Thymus (tissue), 11 donors: ENCODE measurements at regions not wholly inside any gene's neighbourhood (a gene's known extent, or its start where the extent isn't known, plus 50 kb on each side); places are given as distances from the start of the nearest gene placed in this dataset.

Source experiments
- DNase-seq, 9 donors: peaks; one replicate each; pipeline ENCODE4 v3.0.0-alpha.2; 2013; ENCODE audit warnings: low spot score in 9 of 9, low read depth in 6 of 9, missing footprints in 1 of 9
- H3K27ac ChIP-seq, 2 donors: one replicate each; pipeline ENCODE4 v1.5.1; 2013; ENCODE audit warnings: control low read depth in 1 of 2, low read depth in 1 of 2, low read length in 1 of 2, mild to moderate bottlenecking in 1 of 2, moderate library complexity in 1 of 2
- H3K27me3 ChIP-seq, 2 donors: one replicate each; pipeline ENCODE4 v1.5.1; 2013; ENCODE audit warnings: low read length in 1 of 2; ENCODE audit not compliant: control insufficient read depth in 2 of 2, insufficient read depth in 1 of 2
- H3K36me3 ChIP-seq, 2 donors: one replicate each; pipeline ENCODE4 v1.5.1; 2013; ENCODE audit warnings: low read length in 1 of 2, mild to moderate bottlenecking in 1 of 2, moderate library complexity in 1 of 2; ENCODE audit not compliant: control insufficient read depth in 2 of 2, insufficient read depth in 2 of 2
- H3K4me1 ChIP-seq, 2 donors: one replicate each; pipeline ENCODE4 v1.5.1; 2013; ENCODE audit warnings: low read length in 2 of 2; ENCODE audit not compliant: control insufficient read depth in 2 of 2, insufficient read depth in 2 of 2
- H3K4me3 ChIP-seq, 2 donors: one replicate each; pipeline ENCODE4 v1.5.1; 2013; ENCODE audit warnings: low read length in 2 of 2, control low read depth in 1 of 2, mild to moderate bottlenecking in 1 of 2
- H3K9me3 ChIP-seq, 2 donors: one replicate each; pipeline ENCODE4 v1.5.1; 2013; ENCODE audit warnings: low read length in 1 of 2, mild to moderate bottlenecking in 1 of 2; ENCODE audit not compliant: control insufficient read depth in 2 of 2, insufficient read depth in 1 of 2
- WGBS: extraction: QIAGEN DNeasy Blood & Tissue Kit; methylation state at CpG from one replicate; pipeline ENCODE4 v1.1.7; 2013; 5-methylcytosine and 5-hydroxymethylcytosine counted together
- donor health status: healthy.

GRCh38 chr16:82533189-82533588 is 93.6 kb upstream of the CDH13 start:
- H3K4me3 ChIP-seq = no peak overlapping the region
- DNase-seq = no peak
- 76% methylated on average over 4 of the region's 4 CpGs for WGBS
- H3K27ac ChIP-seq = no peak overlapping the region
- no peaks in the 10 kb centered on the region for H3K27me3 ChIP-seq
- H3K4me1 ChIP-seq = no peaks in the 10 kb centered on the region
- H3K36me3 ChIP-seq = no peaks in the 10 kb centered on the region
- H3K9me3 ChIP-seq = no peaks in the 10 kb centered on the region

GRCh38 chr16:82530883-82531282 is 95.9 kb upstream of the CDH13 start:
- Histone ChIP-seq H3K27me3 (no peaks in the 10 kb centered on the region), H3K9me3 (no peaks in the 10 kb centered on the region), H3K27ac (no peak overlapping the region), H3K4me1 (no peaks in the 10 kb centered on the region), H3K4me3 (no peak overlapping the region), H3K36me3 (no peaks in the 10 kb centered on the region)
- 85% methylated on average over 2 of the region's 2 CpGs for WGBS
- no peak for DNase-seq

- H3K9me3 ChIP-seq = no peaks in the 10 kb centered on the region
- no peak for DNase-seq
- 94% methylated on average over 7 of the region's 7 CpGs for WGBS
- no peak overlapping the region for H3K4me3 ChIP-seq
- no peaks in the 10 kb centered on the region for H3K36me3 ChIP-seq
- no peak overlapping the region for H3K27ac ChIP-seq
- no peaks in the 10 kb centered on the region for H3K4me1 ChIP-seq
- H3K27me3 ChIP-seq = no peaks in the 10 kb centered on the region
These were observed 99.7 kb upstream of the CDH13 start for GRCh38 chr16:82527101-82527500.

- Histone ChIP-seq H3K27me3 (no peaks in the 10 kb centered on the region), H3K27ac (no peak overlapping the region), H3K36me3 (no peaks in the 10 kb centered on the region), H3K9me3 (no peaks in the 10 kb centered on the region), H3K4me1 (no peaks in the 10 kb centered on the region), H3K4me3 (no peak overlapping the region)
- DNase-seq = no peak
- 79% methylated on average over 1 of the region's 1 CpG for WGBS
These were observed 101.8 kb upstream of the CDH13 start for GRCh38 chr16:82524976-82525375.

- DNase-seq = no peak
- Histone ChIP-seq H3K27ac (no peak overlapping the region), H3K4me1 (no peaks in the 10 kb centered on the region), H3K36me3 (no peaks in the 10 kb centered on the region), H3K27me3 (no peaks in the 10 kb centered on the region), H3K4me3 (no peak overlapping the region), H3K9me3 (no peaks in the 10 kb centered on the region)
- WGBS = 54% methylated on average over 1 of the region's 1 CpG
These were observed 103.0 kb upstream of the CDH13 start for GRCh38 chr16:82523815-82524214.

- Histone ChIP-seq H3K27me3 (no peaks in the 10 kb centered on the region), H3K27ac (no peak overlapping the region), H3K9me3 (no peaks in the 10 kb centered on the region), H3K4me3 (no peak overlapping the region), H3K4me1 (no peaks in the 10 kb centered on the region), H3K36me3 (no peaks in the 10 kb centered on the region)
- no peak for DNase-seq
- WGBS = 88% methylated on average over 6 of the region's 6 CpGs
These were observed 104.7 kb upstream of the CDH13 start for GRCh38 chr16:82522026-82522425.

GRCh38 chr16:82518811-82519210 is 108.0 kb upstream of the CDH13 start:
- H3K36me3 ChIP-seq = no peaks in the 10 kb centered on the region
- H3K4me3 ChIP-seq = no peak overlapping the region
- H3K4me1 ChIP-seq = no peaks in the 10 kb centered on the region
- H3K9me3 ChIP-seq = no peaks in the 10 kb centered on the region
- WGBS = 75% methylated on average over 2 of the region's 2 CpGs
- no peaks in the 10 kb centered on the region for H3K27me3 ChIP-seq
- H3K27ac ChIP-seq = no peak overlapping the region
- DNase-seq = no peak

GRCh38 chr16:82514262-82514661 is 112.5 kb upstream of the CDH13 start:
- Histone ChIP-seq H3K4me3 (no peak overlapping the region), H3K9me3 (no peaks in the 10 kb centered on the region), H3K36me3 (no peaks in the 10 kb centered on the region), H3K27ac (no peak overlapping the region), H3K4me1 (no peaks in the 10 kb centered on the region), H3K27me3 (no peaks in the 10 kb centered on the region)
- 93% methylated on average over 4 of the region's 4 CpGs for WGBS
- no peak for DNase-seq

GRCh38 chr16:82510789-82511305 is 115.9 kb upstream of the CDH13 start:
- no peaks in the 10 kb centered on the region for H3K27me3 ChIP-seq
- WGBS = 87% methylated on average over 2 of the region's 2 CpGs
- H3K36me3 ChIP-seq = no peaks in the 10 kb centered on the region
- H3K4me1 ChIP-seq = peaks cover 0 to 2% of the 10 kb centered on the region in 2 donors
- no peak for DNase-seq
- H3K9me3 ChIP-seq = peaks cover 0 to 4% of the 10 kb centered on the region in 2 donors
- no peak overlapping the region for H3K4me3 ChIP-seq
- no peak overlapping the region for H3K27ac ChIP-seq
